Left ventricle myocardium inferior (tissue), 1 donor: ENCODE measurements at regions not wholly inside any gene's neighbourhood (a gene's known extent, or its start where the extent isn't known, plus 50 kb on each side); places are given as distances from the start of the nearest gene placed in this dataset.

ENCODE experiments used
- DNase-seq: peaks from one replicate; pipeline ENCODE4 v3.0.0-alpha.2; 2020
- H3K27ac ChIP-seq: fragments of 200-600 bp; replicated peaks from 2 replicates; pipeline ENCODE4 v1.8.0; 2021
- H3K27me3 ChIP-seq: fragments of 200-600 bp; 2 replicates; pipeline ENCODE4 v1.8.0; 2021; ENCODE audit warnings: low read depth
- H3K36me3 ChIP-seq: fragments of 200-600 bp; 2 replicates; pipeline ENCODE4 v1.8.0; 2021
- H3K4me1 ChIP-seq: fragments of 200-600 bp; 2 replicates; pipeline ENCODE4 v1.8.0; 2021
- H3K4me3 ChIP-seq: fragments of 200-600 bp; 2 replicates; pipeline ENCODE4 v1.8.0; 2021; ENCODE audit warnings: mild to moderate bottlenecking, moderate library complexity
- H3K9me3 ChIP-seq: fragments of 200-600 bp; replicated peaks from 2 replicates; pipeline ENCODE4 v1.8.0; 2021
- CTCF ChIP-seq: fragments of 200-600 bp; IDR thresholded peaks from 2 replicates; pipeline ENCODE4 v1.8.0; 2021; ENCODE audit warnings: antibody characterized with exemption, mild to moderate bottlenecking, borderline replicate concordance
- intact Hi-C: fragments of 100-400 bp; cut with micrococcal nuclease; formaldehyde crosslinking; loops from one replicate; pipeline ENCODE4 v1.11.0; 2022
- donor health status: DM: no; HTN: yes; CAD: no; lungs with severe emphysema.

GRCh38 chr6:153842491-153842890 lies 196.5 kb upstream of the OPRM1 start:
- DNase-seq = no peak
- no peak for TF ChIP-seq CTCF
- intact Hi-C loops = no loop called here
- H3K27me3 ChIP-seq = no peaks in the 10 kb centered on the region
- H3K9me3 ChIP-seq = no peaks in the 10 kb centered on the region
- no peaks in the 10 kb centered on the region for H3K36me3 ChIP-seq
- H3K4me3 ChIP-seq = no peak overlapping the region
- H3K4me1 ChIP-seq = no peaks in the 10 kb centered on the region
- no peak overlapping the region for H3K27ac ChIP-seq

- Histone ChIP-seq H3K27me3 (no peaks in the 10 kb centered on the region), H3K27ac (no peak overlapping the region), H3K4me1 (no peaks in the 10 kb centered on the region), H3K9me3 (no peaks in the 10 kb centered on the region), H3K36me3 (no peaks in the 10 kb centered on the region), H3K4me3 (no peak overlapping the region)
- TF ChIP-seq CTCF = no peak
- intact Hi-C loops = no loop called here
- no peak for DNase-seq
Observed at GRCh38 chr6:153840039-153840850, 198.8 kb upstream of the OPRM1 start.

GRCh38 chr6:153832543-153832942 lies 206.5 kb upstream of the OPRM1 start:
- H3K9me3 ChIP-seq = no peaks in the 10 kb centered on the region
- DNase-seq = no peak

GRCh38 chr6:153831350-153832078 lies 207.5 kb upstream of the OPRM1 start:
- TF ChIP-seq CTCF = no peak

More at GRCh38 chr6:153832543-153832942, 206.5 kb upstream of the OPRM1 start:
- no peaks in the 10 kb centered on the region for H3K36me3 ChIP-seq
- H3K27ac ChIP-seq = no peak overlapping the region
- intact Hi-C loops = no loop called here
- H3K27me3 ChIP-seq = no peaks in the 10 kb centered on the region
- H3K4me3 ChIP-seq = no peak overlapping the region
- TF ChIP-seq CTCF = no peak
- no peaks in the 10 kb centered on the region for H3K4me1 ChIP-seq

GRCh38 chr6:153817173-153817572 lies 221.9 kb upstream of the OPRM1 start:
- Histone ChIP-seq H3K4me1 (no peaks in the 10 kb centered on the region), H3K36me3 (no peaks in the 10 kb centered on the region), H3K9me3 (peaks cover 30% of the 10 kb centered on the region), H3K27ac (no peak overlapping the region), H3K4me3 (no peak overlapping the region), H3K27me3 (no peaks in the 10 kb centered on the region)
- no peak for DNase-seq
- intact Hi-C loops = no loop called here
- TF ChIP-seq CTCF = no peak

More at GRCh38 chr6:153831350-153832078, 207.5 kb upstream of the OPRM1 start:
- Histone ChIP-seq H3K4me1 (no peaks in the 10 kb centered on the region), H3K27ac (no peak overlapping the region), H3K36me3 (no peaks in the 10 kb centered on the region), H3K4me3 (no peak overlapping the region), H3K27me3 (no peaks in the 10 kb centered on the region), H3K9me3 (no peaks in the 10 kb centered on the region)
- DNase-seq = no peak
- intact Hi-C loops = no loop called here
